RWPE2 (cell line): ENCODE measurements at regions not wholly inside any gene's neighbourhood (a gene's known extent, or its start where the extent isn't known, plus 50 kb on each side); places are given as distances from the start of the nearest gene placed in this dataset.

Experiments
- ATAC-seq: fragments of 200-7000 bp; cut with Tn5 transposase; 3 replicates; pipeline ENCODE4 v1.9.1; 2021; ENCODE audit warnings: low read depth
- DNase-seq: peaks from one replicate; pipeline ENCODE4 v3.0.0-alpha.2; 2020; ENCODE audit warnings: low spot score
- H3K27ac ChIP-seq: fragments of 450-650 bp; 2 replicates; pipeline ENCODE4 v1.5.1; 2017; ENCODE audit warnings: mild to moderate bottlenecking; ENCODE audit not compliant: poor library complexity, severe bottlenecking
- H3K27me3 ChIP-seq: fragments of 250-450 bp; sonication (Bioruptor Pico); 2 replicates; pipeline ENCODE4 v1.5.1; 2021; ENCODE audit warnings: mild to moderate bottlenecking, moderate library complexity; ENCODE audit not compliant: insufficient read depth, poor library complexity, severe bottlenecking
- H3K36me3 ChIP-seq: fragments of 250-450 bp; sonication (Bioruptor Pico); 2 replicates; pipeline ENCODE4 v1.5.1; 2020; ENCODE audit warnings: low read depth, mild to moderate bottlenecking, moderate library complexity
- H3K4me1 ChIP-seq: fragments of 250-450 bp; sonication (Bioruptor Pico); 2 replicates; pipeline ENCODE4 v1.5.1; 2021; ENCODE audit warnings: mild to moderate bottlenecking, moderate library complexity; ENCODE audit not compliant: insufficient read depth, poor library complexity, severe bottlenecking
- H3K4me3 ChIP-seq: fragments of 250-450 bp; sonication (Bioruptor Pico); 2 replicates; pipeline ENCODE4 v1.5.1; 2021; ENCODE audit warnings: mild to moderate bottlenecking, moderate library complexity; ENCODE audit not compliant: severe bottlenecking
- H3K9me3 ChIP-seq: fragments of 250-450 bp; sonication (Bioruptor Pico); 2 replicates; pipeline ENCODE4 v1.5.1; 2021; ENCODE audit warnings: mild to moderate bottlenecking, moderate library complexity; ENCODE audit not compliant: severe bottlenecking
- TF ChIP-seq, protein P1 (sequence below): fragments of 450-650 bp; IDR thresholded peaks from one replicate; pipeline ENCODE4 v1.5.1; 2017; ENCODE audit warnings: mild to moderate bottlenecking, moderate library complexity; ENCODE audit not compliant: poor library complexity, severe bottlenecking

DNA sequence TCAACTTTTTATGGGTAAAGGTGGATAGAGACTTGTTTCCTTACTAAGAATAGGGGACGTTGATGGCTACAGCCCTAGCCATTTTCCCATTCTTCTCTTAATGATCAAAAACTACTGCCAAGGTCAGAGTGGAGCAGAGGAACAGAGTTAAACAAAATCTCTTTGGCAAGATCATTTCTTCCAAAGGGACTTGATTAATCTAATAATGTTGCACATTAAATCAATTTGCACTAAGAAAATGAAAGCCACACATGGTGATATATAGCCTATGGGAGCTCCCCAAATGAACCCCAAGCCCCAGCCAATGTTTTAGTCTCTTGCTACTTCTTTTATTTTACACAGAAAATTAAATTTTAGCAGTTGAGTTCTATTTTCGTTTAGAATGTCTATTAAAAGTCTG is 954.5 kb upstream of the SOX9 start:
- ATAC-seq (no peak), DNase-seq (no peak)
- H3K36me3 ChIP-seq, result no peaks in the 10 kb centered on the region
- TF ChIP-seq, protein P1, sequence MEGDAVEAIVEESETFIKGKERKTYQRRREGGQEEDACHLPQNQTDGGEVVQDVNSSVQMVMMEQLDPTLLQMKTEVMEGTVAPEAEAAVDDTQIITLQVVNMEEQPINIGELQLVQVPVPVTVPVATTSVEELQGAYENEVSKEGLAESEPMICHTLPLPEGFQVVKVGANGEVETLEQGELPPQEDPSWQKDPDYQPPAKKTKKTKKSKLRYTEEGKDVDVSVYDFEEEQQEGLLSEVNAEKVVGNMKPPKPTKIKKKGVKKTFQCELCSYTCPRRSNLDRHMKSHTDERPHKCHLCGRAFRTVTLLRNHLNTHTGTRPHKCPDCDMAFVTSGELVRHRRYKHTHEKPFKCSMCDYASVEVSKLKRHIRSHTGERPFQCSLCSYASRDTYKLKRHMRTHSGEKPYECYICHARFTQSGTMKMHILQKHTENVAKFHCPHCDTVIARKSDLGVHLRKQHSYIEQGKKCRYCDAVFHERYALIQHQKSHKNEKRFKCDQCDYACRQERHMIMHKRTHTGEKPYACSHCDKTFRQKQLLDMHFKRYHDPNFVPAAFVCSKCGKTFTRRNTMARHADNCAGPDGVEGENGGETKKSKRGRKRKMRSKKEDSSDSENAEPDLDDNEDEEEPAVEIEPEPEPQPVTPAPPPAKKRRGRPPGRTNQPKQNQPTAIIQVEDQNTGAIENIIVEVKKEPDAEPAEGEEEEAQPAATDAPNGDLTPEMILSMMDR, result no peak
- H3K4me3 ChIP-seq, result no peak overlapping the region
- peaks cover 4% of the 10 kb centered on the region for H3K4me1 ChIP-seq
- no peaks in the 10 kb centered on the region for H3K27me3 ChIP-seq
- H3K27ac ChIP-seq, result no peak overlapping the region
- H3K9me3 ChIP-seq, result no peaks in the 10 kb centered on the region

DNA sequence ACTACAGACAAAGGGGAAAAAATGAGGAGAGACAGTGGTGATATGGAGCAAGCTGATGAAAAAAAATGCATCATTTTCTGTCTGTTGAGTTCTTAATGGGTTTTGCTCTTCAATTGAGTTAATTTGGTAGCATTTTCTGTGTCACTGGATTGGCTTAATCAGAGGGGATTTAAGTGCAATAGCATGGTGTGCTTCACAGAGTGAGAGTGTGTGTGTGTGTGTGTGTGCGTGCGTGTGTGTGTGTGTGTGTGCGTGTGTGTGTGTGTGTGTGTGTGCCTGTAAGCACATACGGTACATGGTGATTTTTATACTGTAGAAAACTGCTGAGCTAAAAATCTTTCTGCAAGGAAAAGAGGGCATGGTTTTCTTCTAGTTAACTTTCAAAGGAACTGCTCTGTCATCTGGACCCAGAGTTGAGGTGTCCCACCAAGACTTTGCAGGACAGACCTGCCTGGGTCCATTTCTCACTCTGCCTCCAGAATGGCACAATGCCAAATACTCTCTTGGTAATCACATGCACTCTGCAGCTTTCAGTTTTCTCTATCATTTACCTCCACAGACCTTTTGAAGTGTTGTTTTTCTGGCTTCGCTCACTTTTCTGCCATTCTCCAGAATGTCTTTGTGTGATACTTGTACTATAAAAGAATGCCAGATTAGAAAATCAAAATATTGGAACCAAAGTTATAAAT is 952.6 kb upstream of the SOX9 start:
- H3K36me3 ChIP-seq, result no peaks in the 10 kb centered on the region
- H3K4me3 ChIP-seq, result no peak overlapping the region
- ATAC-seq, result no peak
- no peak for DNase-seq
- no peaks in the 10 kb centered on the region for H3K9me3 ChIP-seq
- H3K27ac ChIP-seq, result no peak overlapping the region
- TF ChIP-seq, protein P1, result no peak
- peaks cover 4% of the 10 kb centered on the region for H3K4me1 ChIP-seq
- H3K27me3 ChIP-seq, result no peaks in the 10 kb centered on the region

- no peak for ATAC-seq
- no peaks in the 10 kb centered on the region for H3K4me1 ChIP-seq
- H3K9me3 ChIP-seq, result no peaks in the 10 kb centered on the region
- H3K36me3 ChIP-seq, result no peaks in the 10 kb centered on the region
- no peak overlapping the region for H3K4me3 ChIP-seq
- H3K27me3 ChIP-seq, result no peaks in the 10 kb centered on the region
- H3K27ac ChIP-seq, result no peak overlapping the region
- TF ChIP-seq, protein P1, result no peak
- no peak for DNase-seq
Observed at GRCh38 chr17:71170070-71170469, 950.8 kb upstream of the SOX9 start.

DNA sequence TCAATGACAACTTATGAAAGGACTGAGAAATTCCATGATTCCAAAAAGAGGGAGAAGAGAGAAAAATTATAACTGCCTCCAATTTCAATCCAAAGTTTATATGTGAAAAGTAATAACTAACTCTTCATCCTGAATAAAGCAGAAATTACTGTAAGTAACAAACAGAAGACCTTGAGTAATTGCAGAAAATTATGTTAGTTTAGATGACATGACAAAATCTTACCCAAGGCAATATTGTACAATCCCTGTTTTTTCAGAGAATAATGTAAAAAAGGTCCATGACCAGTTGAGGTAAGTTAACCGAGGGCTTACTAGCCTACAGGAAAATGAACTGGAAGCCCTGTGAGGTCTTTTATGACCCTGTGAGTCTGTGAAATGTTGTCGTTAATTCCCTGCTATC is 949.5 kb upstream of the SOX9 start:
- ATAC-seq (no peak), DNase-seq (no peak)
- H3K4me3 ChIP-seq, result no peak overlapping the region
- H3K36me3 ChIP-seq, result no peaks in the 10 kb centered on the region
- no peaks in the 10 kb centered on the region for H3K4me1 ChIP-seq
- no peaks in the 10 kb centered on the region for H3K9me3 ChIP-seq
- H3K27me3 ChIP-seq, result no peaks in the 10 kb centered on the region
- no peak overlapping the region for H3K27ac ChIP-seq
- TF ChIP-seq, protein P1, result no peak

GRCh38 chr17:71173991-71174390 is 946.8 kb upstream of the SOX9 start:
- Histone ChIP-seq H3K27me3 (no peaks in the 10 kb centered on the region), H3K27ac (no peak overlapping the region)

More at GRCh38 chr17:71173991-71174390, 946.8 kb upstream of the SOX9 start:
- no peaks in the 10 kb centered on the region for H3K9me3 ChIP-seq
- no peak for ATAC-seq
- DNase-seq, result no peak
- H3K4me3 ChIP-seq, result no peak overlapping the region
- TF ChIP-seq, protein P1, result no peak
- H3K36me3 ChIP-seq, result no peaks in the 10 kb centered on the region
- H3K4me1 ChIP-seq, result no peaks in the 10 kb centered on the region
